ENCODE measurements at regions not wholly inside any gene's neighbourhood (a gene's known extent, or its start where the extent isn't known, plus 50 kb on each side); places are given as distances from the start of the nearest gene placed in this dataset.

DNA sequence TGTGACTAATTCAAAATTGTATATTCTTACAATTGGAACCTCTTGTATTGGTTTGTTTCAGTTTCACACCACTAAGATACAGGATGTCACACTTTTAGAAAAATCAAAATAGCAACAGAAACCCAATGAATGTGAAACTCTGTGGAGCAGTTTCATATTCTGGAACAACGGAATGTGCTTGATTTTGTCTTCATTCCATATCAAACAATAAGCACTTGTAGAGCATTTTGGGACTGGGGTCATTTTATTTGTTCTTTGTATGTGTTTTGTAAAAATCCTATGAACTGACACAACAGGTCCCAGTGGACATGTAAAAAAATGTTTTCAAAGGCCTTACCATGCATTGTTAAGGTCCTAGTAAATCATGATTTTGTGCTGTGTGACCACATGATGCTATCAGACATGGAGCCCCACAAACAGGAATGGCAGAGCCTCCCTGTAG is 123.1 kb downstream of the DKK1 start:
- intact Hi-C loops (cut with DNase I), result no loop called here
- DNase-seq (no peak), ATAC-seq (ENCODE audit: poor library complexity) (no peak)

DNA sequence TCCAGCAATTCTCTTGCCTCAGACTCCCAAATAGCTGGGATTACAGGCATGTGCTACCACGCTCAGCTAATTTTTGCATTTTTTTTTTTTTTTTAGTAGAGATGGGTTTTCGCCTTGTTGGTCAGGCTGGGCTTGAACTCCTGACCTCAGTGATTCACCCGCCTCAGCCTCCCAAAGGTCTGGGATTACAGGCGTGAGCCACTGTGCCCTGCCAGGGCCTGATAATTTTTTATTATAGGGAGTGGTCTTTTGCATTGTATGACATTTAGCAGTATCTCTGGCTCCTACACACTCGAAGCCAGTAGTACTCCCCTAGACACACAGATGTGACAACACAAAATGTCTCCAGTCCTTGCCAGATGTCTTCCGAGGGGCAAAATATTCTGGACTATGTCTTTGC is 124.0 kb downstream of the DKK1 start:
- ATAC-seq (ENCODE audit: poor library complexity), result no peak
- DNase-seq, result no peak
- intact Hi-C loops (cut with DNase I), result no loop called here

- intact Hi-C loops (cut with DNase I), result no loop called here
- ATAC-seq (ENCODE audit: poor library complexity) (no peak), DNase-seq (no peak)
Observed at GRCh38 chr10:52440612-52441285, 126.7 kb downstream of the DKK1 start.

GRCh38 chr10:52442576-52442975 is 128.5 kb downstream of the DKK1 start:
- intact Hi-C loops (cut with DNase I), result no loop called here
- no peak for ATAC-seq (ENCODE audit: poor library complexity)
- no peak for DNase-seq

GRCh38 chr10:52443419-52444388 is 129.6 kb downstream of the DKK1 start:
- intact Hi-C loops (cut with DNase I), result no loop called here
- ATAC-seq (ENCODE audit: poor library complexity) (peak; percentile 86), DNase-seq (no peak)

DNA sequence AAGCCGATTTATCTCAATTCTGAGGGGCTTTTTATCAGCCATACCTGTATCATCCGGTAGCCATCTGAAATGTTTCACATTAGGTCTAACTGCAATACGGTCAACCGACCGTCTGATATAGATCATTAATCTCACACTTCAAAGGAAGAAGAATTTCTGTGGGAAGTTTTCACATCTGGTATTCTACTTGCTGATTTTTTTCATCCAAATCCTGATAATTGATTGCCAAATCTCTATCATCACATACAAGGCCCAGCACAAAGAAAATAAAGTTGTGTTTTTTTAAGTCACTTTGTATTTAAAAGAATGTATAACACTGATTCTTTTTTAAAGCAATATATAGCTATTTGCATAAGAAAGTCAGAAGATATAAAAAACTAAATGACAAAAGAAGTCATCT is 132.3 kb downstream of the DKK1 start:
- intact Hi-C loops (cut with DNase I), result no loop called here
- DNase-seq (no peak), ATAC-seq (ENCODE audit: poor library complexity) (no peak)

- DNase-seq (no peak), ATAC-seq (ENCODE audit: poor library complexity) (no peak)
- intact Hi-C loops (cut with DNase I), result no loop called here
Observed at GRCh38 chr10:52447931-52448353, 133.9 kb downstream of the DKK1 start.

GRCh38 chr10:52450762-52451291 is 136.7 kb downstream of the DKK1 start:
- DNase-seq, result no peak
- intact Hi-C loops (cut with DNase I), result no loop called here
- ATAC-seq (ENCODE audit: poor library complexity), result no peak

- intact Hi-C loops (cut with DNase I), result no loop called here
Observed at GRCh38 chr10:52451817-52452216, 137.7 kb downstream of the DKK1 start.

DNA sequence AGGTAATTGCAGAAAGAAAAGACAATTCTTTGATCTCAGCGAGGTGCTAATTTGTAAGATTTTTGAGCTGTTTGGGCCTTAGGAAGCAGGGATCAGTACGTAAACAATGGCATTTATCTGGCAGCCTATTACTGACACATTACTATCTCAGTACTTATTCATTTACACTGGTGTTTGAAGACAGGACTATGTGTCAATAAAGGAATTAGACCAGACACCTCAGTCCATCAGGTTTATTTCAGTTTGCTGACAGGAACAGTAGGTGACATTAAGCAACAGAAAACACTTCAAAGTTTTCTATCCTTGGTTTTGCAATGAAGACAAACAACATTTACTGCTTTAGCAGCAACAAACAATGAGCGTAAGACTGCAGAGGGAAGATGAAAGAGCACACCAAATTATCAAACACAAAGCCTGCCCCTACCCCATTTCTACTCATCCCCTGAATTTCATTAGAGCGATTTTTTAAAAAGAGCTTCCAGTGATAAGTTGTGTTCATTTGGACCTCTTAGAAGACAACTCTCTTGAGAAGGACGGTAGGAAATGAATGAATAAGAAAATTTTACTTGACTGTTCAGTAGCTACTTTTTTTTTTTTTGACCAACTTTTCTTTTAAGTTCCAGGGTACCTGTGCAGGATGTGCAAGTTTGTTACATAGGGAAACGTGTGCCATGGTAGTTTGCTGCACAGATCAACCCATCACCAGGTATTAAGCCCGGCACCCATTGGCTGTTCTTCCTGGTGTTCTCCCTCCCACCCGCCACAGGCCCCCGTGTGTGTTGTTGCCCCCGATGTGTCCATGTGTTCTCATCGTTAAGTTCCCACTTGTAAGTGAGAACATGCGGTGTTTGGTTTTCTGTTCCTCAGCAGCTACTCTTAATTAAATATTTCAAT is 138.8 kb downstream of the DKK1 start:
- no peak for DNase-seq
- ATAC-seq (ENCODE audit: poor library complexity), result peak; percentile 93
- intact Hi-C loops (cut with DNase I), result no loop called here

More at GRCh38 chr10:52451817-52452216, 137.7 kb downstream of the DKK1 start:
- no peak for ATAC-seq (ENCODE audit: poor library complexity)
- DNase-seq, result no peak

GRCh38 chr10:52453501-52453900 is 139.4 kb downstream of the DKK1 start:
- ATAC-seq (ENCODE audit: poor library complexity) (no peak), DNase-seq (no peak)
- intact Hi-C loops (cut with DNase I), result no loop called here

- intact Hi-C loops (cut with DNase I), result no loop called here
- DNase-seq (no peak), ATAC-seq (ENCODE audit: poor library complexity) (no peak)
Observed at GRCh38 chr10:52454491-52454890, 140.4 kb downstream of the DKK1 start.

DNA sequence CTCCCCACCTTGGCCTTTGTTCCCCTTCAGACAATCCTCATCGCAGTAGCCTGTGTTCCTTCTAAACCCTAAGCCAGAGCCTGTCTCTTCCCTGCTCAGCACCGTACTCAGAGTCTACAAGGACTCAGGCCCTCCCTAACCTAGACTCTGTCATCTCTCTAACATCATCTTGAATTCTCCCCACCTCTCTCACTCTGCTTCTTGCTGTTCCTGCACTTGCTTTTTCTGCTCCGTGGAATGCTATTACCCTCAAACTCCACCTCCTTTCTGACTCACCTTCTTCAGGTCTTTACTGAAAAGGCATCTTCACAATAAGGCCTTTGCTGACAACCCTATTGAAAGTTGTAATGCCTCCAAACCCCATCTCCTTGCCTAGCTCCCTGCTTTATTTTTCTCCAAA is 141.0 kb downstream of the DKK1 start:
- DNase-seq (no peak), ATAC-seq (ENCODE audit: poor library complexity) (no peak)
- intact Hi-C loops (cut with DNase I), result no loop called here

- no peak for DNase-seq
- intact Hi-C loops (cut with DNase I), result no loop called here
Observed at GRCh38 chr10:52459097-52459496, 145.0 kb downstream of the DKK1 start.

DNA sequence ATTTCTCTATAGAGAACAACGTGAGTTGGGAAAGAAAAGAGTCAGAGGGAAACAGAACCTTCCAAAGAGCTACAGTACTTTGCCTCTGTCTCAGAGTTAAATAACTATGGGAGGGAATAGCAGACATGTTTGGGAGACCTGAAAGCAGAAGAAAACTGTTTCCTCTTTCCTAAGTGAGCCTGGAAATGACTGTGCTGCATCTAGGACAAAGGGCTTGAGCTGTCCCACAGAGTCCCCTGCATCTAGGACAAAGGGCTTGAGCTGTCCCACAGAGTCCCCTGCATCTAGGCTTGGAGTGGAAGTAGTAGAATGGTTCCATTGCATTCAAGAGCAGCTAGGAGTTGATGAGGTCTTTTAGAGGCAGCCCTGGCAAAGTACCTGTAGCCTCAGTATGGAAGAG is 149.7 kb downstream of the DKK1 start:
- intact Hi-C loops (cut with DNase I), result no loop called here
- ATAC-seq (ENCODE audit: poor library complexity), result no peak
- DNase-seq, result no peak

More at GRCh38 chr10:52459097-52459496, 145.0 kb downstream of the DKK1 start:
- no peak for ATAC-seq (ENCODE audit: poor library complexity)

- intact Hi-C loops (cut with DNase I), result no loop called here
- ATAC-seq (ENCODE audit: poor library complexity) (no peak), DNase-seq (no peak)
Observed at GRCh38 chr10:52464368-52465124, 150.5 kb downstream of the DKK1 start.

DNA sequence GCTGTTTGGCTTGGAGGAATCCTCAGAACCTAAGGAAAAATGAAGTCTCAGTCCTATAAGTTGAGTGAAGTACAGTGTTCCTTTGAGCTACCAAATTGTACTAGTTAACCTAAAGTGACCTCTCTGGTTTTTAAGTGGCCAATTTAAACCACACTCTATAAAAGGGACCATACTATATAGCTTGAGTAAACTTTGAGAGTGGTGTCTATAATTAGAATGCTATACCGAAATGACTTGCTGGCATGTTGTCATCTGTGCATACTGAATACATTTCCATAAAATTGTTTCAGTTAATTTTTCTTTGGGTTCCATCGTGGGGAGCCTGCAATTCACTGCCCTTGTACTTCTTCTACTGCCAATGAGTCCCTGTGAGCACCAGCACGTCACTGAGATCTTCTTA is 151.1 kb downstream of the DKK1 start:
- ATAC-seq (ENCODE audit: poor library complexity) (no peak), DNase-seq (no peak)

GRCh38 chr10:52466464-52466863 is 152.4 kb downstream of the DKK1 start:
- intact Hi-C loops (cut with DNase I), result no loop called here
- peak; percentile 60 for ATAC-seq (ENCODE audit: poor library complexity)
- DNase-seq, result peak; percentile 40

More for the DNA sequence above, 151.1 kb downstream of the DKK1 start:
- intact Hi-C loops (cut with DNase I), result no loop called here

All from Right ventricle myocardium superior (tissue), 1 donor.